Adrenal gland (tissue), 5 donors: ENCODE measurements at regions not wholly inside any gene's neighbourhood (a gene's known extent, or its start where the extent isn't known, plus 50 kb on each side); places are given as distances from the start of the nearest gene placed in this dataset.

Source experiments
- POLR2A ChIP-seq, 2 donors: fragments of 450-650 bp; IDR thresholded peaks; one replicate each; pipeline ENCODE4 v1.6.1; 2017; ENCODE audit warnings: antibody characterized with exemption in 2 of 2, mild to moderate bottlenecking in 2 of 2, moderate library complexity in 1 of 2
- TF ChIP-seq, protein P1 (sequence below), 6 experiments: fragments of 450-650 bp in 4 of 6; fragments of 200-600 bp in 2 of 6; sonication (generic) in 1 of 6; IDR thresholded peaks; 1 replicate in 5 of 6; 2 replicates in 1 of 6; pipeline versions ENCODE4 v1.5.1 to v1.8.0; 2016 to 2021; ENCODE audit warnings: antibody characterized with exemption in 6 of 6, mild to moderate bottlenecking in 2 of 6, moderate library complexity in 1 of 6
- donor health status: DM: no; HTN: no; CAD: no.

- TF ChIP-seq POLR2A (IDR thresholded peaks at IDR 0.05), result no peak
- TF ChIP-seq, protein P1, sequence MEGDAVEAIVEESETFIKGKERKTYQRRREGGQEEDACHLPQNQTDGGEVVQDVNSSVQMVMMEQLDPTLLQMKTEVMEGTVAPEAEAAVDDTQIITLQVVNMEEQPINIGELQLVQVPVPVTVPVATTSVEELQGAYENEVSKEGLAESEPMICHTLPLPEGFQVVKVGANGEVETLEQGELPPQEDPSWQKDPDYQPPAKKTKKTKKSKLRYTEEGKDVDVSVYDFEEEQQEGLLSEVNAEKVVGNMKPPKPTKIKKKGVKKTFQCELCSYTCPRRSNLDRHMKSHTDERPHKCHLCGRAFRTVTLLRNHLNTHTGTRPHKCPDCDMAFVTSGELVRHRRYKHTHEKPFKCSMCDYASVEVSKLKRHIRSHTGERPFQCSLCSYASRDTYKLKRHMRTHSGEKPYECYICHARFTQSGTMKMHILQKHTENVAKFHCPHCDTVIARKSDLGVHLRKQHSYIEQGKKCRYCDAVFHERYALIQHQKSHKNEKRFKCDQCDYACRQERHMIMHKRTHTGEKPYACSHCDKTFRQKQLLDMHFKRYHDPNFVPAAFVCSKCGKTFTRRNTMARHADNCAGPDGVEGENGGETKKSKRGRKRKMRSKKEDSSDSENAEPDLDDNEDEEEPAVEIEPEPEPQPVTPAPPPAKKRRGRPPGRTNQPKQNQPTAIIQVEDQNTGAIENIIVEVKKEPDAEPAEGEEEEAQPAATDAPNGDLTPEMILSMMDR (IDR thresholded peaks at IDR 0.05), result no peak
Measured at GRCh38 chr18:29056800-29057199, 879.9 kb upstream of the CDH2 start.
